Vagina (tissue), 2 donors: ENCODE measurements at regions not wholly inside any gene's neighbourhood (a gene's known extent, or its start where the extent isn't known, plus 50 kb on each side); places are given as distances from the start of the nearest gene placed in this dataset.

Experiments
- CTCF ChIP-seq, 3 experiments: fragments of 450-650 bp in 2 of 3; fragments of 200-600 bp in 1 of 3; sonication (generic) in 1 of 3; IDR thresholded peaks; one replicate each; pipeline ENCODE4 v1.5.1; 2017 to 2019; ENCODE audit warnings: antibody characterized with exemption in 3 of 3, mild to moderate bottlenecking in 2 of 3, moderate library complexity in 2 of 3
- POLR2A ChIP-seq, 2 donors: fragments of 450-650 bp; IDR thresholded peaks; one replicate each; pipeline ENCODE4 v1.6.1; 2017; ENCODE audit warnings: antibody characterized with exemption in 2 of 2, mild to moderate bottlenecking in 2 of 2, moderate library complexity in 2 of 2
- POLR2AphosphoS5 ChIP-seq, 2 donors: sonication (generic); formaldehyde crosslinking; IDR thresholded peaks; one replicate each; pipeline ENCODE4 v1.9.0; 2017; ENCODE audit warnings: antibody characterized with exemption in 2 of 2, mild to moderate bottlenecking in 2 of 2, low read depth in 1 of 2; ENCODE audit not compliant: insufficient read depth in 1 of 2

DNA sequence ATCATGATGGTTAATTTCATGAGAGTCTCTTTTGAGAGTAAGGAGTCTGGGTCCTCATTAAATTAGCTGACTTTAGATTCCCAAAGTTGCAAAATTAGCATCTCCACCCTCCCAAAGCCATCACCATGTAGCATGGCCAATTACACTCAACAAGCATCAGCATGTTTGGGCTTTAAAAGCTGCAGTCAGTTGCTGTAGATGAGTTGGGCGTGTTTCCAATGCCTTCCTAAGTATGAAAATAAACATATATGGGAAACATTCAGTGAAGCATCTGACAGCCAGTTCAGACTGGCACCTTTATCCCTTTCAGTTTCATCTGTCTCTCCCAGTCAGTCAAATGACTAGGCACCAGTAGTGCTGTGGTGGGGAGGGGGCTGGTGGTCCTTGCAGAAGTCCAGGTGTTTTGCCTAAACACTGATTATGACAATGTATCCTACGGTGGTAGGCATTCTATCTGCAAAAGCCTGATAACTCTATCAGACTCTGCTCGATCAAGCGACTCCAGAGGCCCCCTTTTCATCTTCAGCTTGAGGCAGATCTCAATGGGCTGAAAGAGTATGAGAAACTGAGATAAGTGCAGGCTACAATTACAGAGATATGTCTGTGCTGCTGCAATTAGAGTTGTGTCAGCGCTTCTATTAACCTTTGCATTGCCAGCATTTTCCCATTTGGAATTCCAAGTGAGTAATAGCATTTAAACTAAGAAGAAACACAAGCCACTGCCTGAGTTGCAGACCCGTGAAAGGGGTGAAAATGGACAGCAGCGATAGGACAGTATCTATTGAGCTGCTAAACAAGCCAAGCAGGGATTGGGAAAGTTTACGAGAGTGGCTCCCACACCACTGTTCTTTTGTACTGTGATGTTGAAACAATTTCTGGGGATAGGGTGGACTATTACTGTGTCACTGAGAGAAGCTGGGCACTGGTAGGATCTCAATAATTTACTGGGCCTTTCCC, 67.3 kb upstream of the SPOPL start:
- TF ChIP-seq CTCF (IDR thresholded peaks at IDR 0.05) (no peak), POLR2A (IDR thresholded peaks at IDR 0.05) (no peak), POLR2AphosphoS5 (IDR thresholded peaks at IDR 0.05; ENCODE audit: insufficient read depth in 1 of 2, low read depth in 1 of 2) (no peak)
